ENCODE measurements at regions not wholly inside any gene's neighbourhood (a gene's known extent, or its start where the extent isn't known, plus 50 kb on each side); places are given as distances from the start of the nearest gene placed in this dataset.

- TF ChIP-seq CTCF (IDR thresholded peaks at IDR 0.05) (no peak), POLR2A (IDR thresholded peaks at IDR 0.05) (no peak)
Observed at GRCh38 chr6:92827104-92827503, 592.3 kb downstream of the EPHA7 start.
